ENCODE measurements at regions not wholly inside any gene's neighbourhood (a gene's known extent, or its start where the extent isn't known, plus 50 kb on each side); places are given as distances from the start of the nearest gene placed in this dataset.

GRCh38 chr2:173802518-173802917 lies 162.7 kb downstream of the SP3 start:
- TF ChIP-seq CTCF (IDR thresholded peaks at IDR 0.05) = no peak
- no peak for TF ChIP-seq ZFX (IDR thresholded peaks at IDR 0.05; ENCODE audit: borderline replicate concordance)
- H3K27ac ChIP-seq = no peak overlapping the region

GRCh38 chr2:173803449-173803848 lies 161.7 kb downstream of the SP3 start:
- TF ChIP-seq ZFX (IDR thresholded peaks at IDR 0.05; ENCODE audit: borderline replicate concordance) (no peak), CTCF (IDR thresholded peaks at IDR 0.05) (no peak)
- no peak overlapping the region for H3K27ac ChIP-seq

GRCh38 chr2:173806761-173807160 lies 158.4 kb downstream of the SP3 start:
- TF ChIP-seq ZFX (IDR thresholded peaks at IDR 0.05; ENCODE audit: borderline replicate concordance) = no peak
- TF ChIP-seq CTCF (IDR thresholded peaks at IDR 0.05) = no peak
- H3K27ac ChIP-seq = no peak overlapping the region

- no peak overlapping the region for H3K27ac ChIP-seq
- TF ChIP-seq CTCF (IDR thresholded peaks at IDR 0.05) = no peak
- TF ChIP-seq ZFX (IDR thresholded peaks at IDR 0.05; ENCODE audit: borderline replicate concordance) = no peak
Observed at GRCh38 chr2:173808718-173809117, 156.5 kb downstream of the SP3 start.

- H3K27ac ChIP-seq = no peak overlapping the region
- no peak for TF ChIP-seq ZFX (IDR thresholded peaks at IDR 0.05; ENCODE audit: borderline replicate concordance)
- TF ChIP-seq CTCF (IDR thresholded peaks at IDR 0.05) = no peak
Observed at GRCh38 chr2:173812321-173812720, 152.9 kb downstream of the SP3 start.

GRCh38 chr2:173814306-173814705 lies 150.9 kb downstream of the SP3 start:
- no peak for TF ChIP-seq ZFX (IDR thresholded peaks at IDR 0.05; ENCODE audit: borderline replicate concordance)
- no peak for TF ChIP-seq CTCF (IDR thresholded peaks at IDR 0.05)

GRCh38 chr2:173815772-173816171 lies 149.4 kb downstream of the SP3 start:
- H3K27ac ChIP-seq = no peak overlapping the region
- TF ChIP-seq CTCF (IDR thresholded peaks at IDR 0.05) (no peak), ZFX (IDR thresholded peaks at IDR 0.05; ENCODE audit: borderline replicate concordance) (no peak)

More at GRCh38 chr2:173814306-173814705, 150.9 kb downstream of the SP3 start:
- no peak overlapping the region for H3K27ac ChIP-seq
